Activated naive CD8-positive, alpha-beta T cell treated with anti-CD3 and anti-CD28 coated beads for 36 hours (primary cell): ENCODE measurements at regions not wholly inside any gene's neighbourhood (a gene's known extent, or its start where the extent isn't known, plus 50 kb on each side); places are given as distances from the start of the nearest gene placed in this dataset.
"Not testable (repeated sequence)": the region's sequence is repeated elsewhere in the genome, so short reads cannot be mapped to it uniquely, and the experiment has no call there.

Experiments used
- DNase-seq: peaks from one replicate; pipeline ENCODE4 v3.0.0; 2021
- H3K27ac Mint-ChIP-seq: one replicate; pipeline ENCODE4 v1.8.0; 2022; ENCODE audit warnings: mild to moderate bottlenecking, moderate library complexity, mixed read lengths
- H3K27me3 Mint-ChIP-seq: one replicate; pipeline ENCODE4 v1.8.0; 2022; ENCODE audit warnings: mild to moderate bottlenecking, mixed read lengths
- H3K36me3 Mint-ChIP-seq: one replicate; pipeline ENCODE4 v1.8.0; 2021; ENCODE audit warnings: mild to moderate bottlenecking, mixed read lengths
- H3K4me1 Mint-ChIP-seq: one replicate; pipeline ENCODE4 v1.8.0; 2021; ENCODE audit warnings: mixed read lengths
- H3K4me3 Mint-ChIP-seq: one replicate; pipeline ENCODE4 v1.8.0; 2022; ENCODE audit warnings: mild to moderate bottlenecking, moderate library complexity, mixed read lengths
- H3K9me3 Mint-ChIP-seq: one replicate; pipeline ENCODE4 v1.8.0; 2022; ENCODE audit warnings: mixed read lengths

DNA sequence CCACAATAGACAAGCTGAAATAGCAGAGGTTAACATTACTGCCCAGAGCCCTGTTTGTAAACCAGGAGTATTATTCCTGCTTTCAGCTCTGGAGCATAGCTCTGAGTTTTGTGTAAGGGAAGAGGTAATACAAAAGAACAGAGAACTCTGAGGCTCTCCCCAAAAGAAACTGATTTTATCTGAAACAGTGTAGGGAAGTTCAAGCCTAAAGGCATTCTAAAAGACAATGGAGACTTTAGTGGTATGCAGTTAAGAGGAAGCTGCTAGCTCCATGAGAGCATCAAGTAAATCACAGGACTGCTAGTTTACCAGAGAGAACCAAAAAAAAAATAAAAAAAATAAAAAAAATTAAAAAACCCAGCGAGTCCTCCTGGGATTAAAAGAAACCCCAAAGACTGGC, 146.6 kb upstream of the PCSK5 start:
- H3K9me3 Mint-ChIP-seq: peaks cover 3% of the 10 kb centered on the region

DNA sequence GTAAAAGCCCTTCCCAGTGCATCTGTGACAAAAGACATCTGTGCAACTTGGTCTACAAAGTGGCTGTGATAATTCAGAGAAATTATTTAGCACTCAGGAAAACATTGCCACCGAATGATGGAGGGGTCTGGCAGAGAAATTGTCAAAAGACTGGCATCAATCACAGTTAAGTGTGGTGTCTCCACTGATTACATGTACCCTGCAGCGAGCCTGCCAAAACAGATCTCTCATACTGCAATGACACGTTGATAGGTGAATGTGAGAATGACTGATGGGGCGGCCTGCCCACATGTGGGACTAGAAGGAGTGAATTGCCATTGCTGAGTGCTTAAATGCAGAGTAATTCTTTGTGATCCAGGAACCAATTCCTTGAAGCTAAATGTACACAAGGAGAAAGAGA, 136.4 kb upstream of the PCSK5 start:
- H3K4me3 Mint-ChIP-seq: no peak overlapping the region
- H3K27ac Mint-ChIP-seq: no peak overlapping the region

More for the DNA sequence above, 146.6 kb upstream of the PCSK5 start:
- peaks cover 24% of the 10 kb centered on the region for H3K27me3 Mint-ChIP-seq
- H3K36me3 Mint-ChIP-seq: no peaks in the 10 kb centered on the region
- H3K4me3 Mint-ChIP-seq: no peak overlapping the region
- H3K4me1 Mint-ChIP-seq: no peaks in the 10 kb centered on the region
- DNase-seq: no peak
- no peak overlapping the region for H3K27ac Mint-ChIP-seq

DNA sequence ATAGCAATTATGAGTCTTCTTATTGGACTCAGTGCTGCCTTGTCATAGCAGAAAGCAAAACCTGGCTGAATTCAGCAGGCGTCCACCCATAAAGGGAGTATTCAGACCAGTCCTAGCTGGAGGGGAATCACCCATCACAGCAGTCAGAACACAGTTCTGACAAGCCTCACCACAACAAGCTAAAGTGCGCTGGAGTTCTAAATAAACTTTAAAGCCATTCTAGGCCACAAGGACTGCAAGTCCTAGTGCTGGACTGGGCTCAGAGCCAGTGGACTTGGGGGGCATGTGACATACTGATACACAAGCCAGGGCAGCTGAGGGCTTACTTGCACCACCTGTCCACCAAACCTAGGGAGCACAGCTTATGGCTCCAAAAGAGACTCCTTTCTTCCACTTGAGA, 115.3 kb upstream of the PCSK5 start:
- Mint-ChIP-seq H3K27ac (no peak overlapping the region), H3K9me3 (peaks cover 4% of the 10 kb centered on the region), H3K27me3 (peaks cover 13% of the 10 kb centered on the region), H3K36me3 (no peaks in the 10 kb centered on the region), H3K4me3 (no peak overlapping the region), H3K4me1 (no peaks in the 10 kb centered on the region)
- no peak for DNase-seq

More for the DNA sequence above, 136.4 kb upstream of the PCSK5 start:
- H3K4me1 Mint-ChIP-seq: no peaks in the 10 kb centered on the region
- no peaks in the 10 kb centered on the region for H3K9me3 Mint-ChIP-seq
- no peaks in the 10 kb centered on the region for H3K36me3 Mint-ChIP-seq
- H3K27me3 Mint-ChIP-seq: no peaks in the 10 kb centered on the region
- no peak for DNase-seq

DNA sequence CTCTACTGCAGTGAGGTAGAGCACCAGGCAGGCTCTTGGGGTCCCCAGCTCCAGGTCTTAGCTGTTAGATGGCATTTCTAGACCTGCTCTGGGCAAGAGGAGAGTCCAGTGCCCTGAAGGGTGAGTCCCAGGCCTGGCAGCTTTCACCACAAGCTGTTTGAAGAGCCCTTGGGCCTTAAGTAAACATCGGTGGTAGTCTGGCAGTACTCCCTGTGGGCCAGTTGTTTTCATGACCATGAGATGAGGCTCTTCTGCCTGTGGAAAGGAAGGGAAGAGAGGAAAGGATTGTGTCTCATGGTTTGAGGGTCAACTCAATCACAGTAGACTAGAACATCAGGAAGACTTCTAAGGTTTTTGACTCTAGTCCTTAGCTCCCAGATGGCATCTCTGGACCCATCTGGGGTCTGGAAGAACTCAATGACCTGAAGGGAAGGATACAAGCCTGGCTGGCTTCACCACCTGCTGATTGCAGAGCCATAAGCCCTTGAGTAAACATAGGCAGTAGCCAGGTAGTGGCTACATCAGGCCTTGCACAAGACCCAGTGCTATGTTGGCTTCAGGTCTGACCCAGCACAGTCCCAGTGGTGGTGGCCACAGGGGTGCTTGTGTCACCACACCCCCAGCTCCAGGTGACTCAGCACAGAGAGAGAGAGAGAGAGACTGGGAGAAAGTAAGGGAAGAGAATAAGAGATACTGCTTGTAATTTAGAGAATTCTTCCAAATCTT, 114.3 kb upstream of the PCSK5 start:
- Mint-ChIP-seq H3K4me1 (no peaks in the 10 kb centered on the region), H3K27ac (no peak overlapping the region), H3K9me3 (peaks cover 1% of the 10 kb centered on the region), H3K4me3 (no peak overlapping the region), H3K27me3 (peaks cover 7% of the 10 kb centered on the region), H3K36me3 (no peaks in the 10 kb centered on the region)
- no peak for DNase-seq

DNA sequence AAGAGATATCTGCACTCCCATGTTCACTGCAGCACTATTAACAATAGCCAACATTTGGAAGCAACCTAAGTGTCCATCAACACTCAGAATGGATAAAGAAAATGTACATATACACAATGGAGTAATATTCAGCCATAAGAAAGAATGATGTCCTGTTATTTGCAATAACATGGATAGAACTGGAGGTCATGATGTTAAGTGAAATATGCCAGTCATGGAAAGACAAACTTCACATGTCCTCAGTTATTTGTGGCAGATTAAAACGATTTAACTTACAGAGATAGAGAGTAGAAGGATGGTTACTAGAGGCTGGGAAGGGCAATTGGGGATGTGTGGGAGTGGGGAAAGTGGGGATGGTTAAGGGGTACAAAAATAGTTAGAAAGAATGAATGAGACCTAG, 110.3 kb upstream of the PCSK5 start:
- H3K27ac Mint-ChIP-seq: no peak overlapping the region
- H3K36me3 Mint-ChIP-seq: no peaks in the 10 kb centered on the region
- peaks cover 4% of the 10 kb centered on the region for H3K27me3 Mint-ChIP-seq
- H3K9me3 Mint-ChIP-seq: peaks cover 4% of the 10 kb centered on the region
- H3K4me3 Mint-ChIP-seq: no peak overlapping the region
- no peak for DNase-seq
- no peaks in the 10 kb centered on the region for H3K4me1 Mint-ChIP-seq

DNA sequence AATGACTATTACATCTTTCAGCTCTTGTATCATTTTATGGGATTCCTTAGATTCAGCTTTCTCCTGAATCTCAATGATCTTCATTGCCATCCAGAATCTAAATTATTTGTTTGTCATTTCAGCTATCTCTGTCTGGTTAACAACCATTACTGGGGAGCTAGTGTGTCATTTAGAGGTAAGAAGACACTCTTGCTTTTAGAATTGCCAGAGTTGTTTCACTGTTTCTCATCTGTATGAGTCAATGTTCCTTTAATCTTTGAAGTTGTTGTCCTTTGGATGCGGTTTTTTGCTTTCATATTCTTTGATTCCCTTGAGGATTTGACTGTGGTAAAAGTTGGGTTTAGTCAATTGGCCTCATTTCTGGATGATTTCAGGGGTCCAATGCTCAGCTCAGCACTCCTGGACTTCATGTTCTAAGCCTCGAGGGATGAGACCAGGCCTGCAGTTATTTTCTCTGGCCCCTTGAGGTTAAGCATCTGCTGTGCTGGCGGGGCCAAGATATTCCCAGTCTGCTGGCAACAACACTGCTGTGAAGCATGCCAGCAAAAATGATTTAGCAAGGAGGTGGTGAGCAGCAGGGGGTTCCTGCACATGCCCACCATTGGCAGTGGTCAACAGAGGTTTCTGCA, 102.4 kb upstream of the PCSK5 start:
- no peak overlapping the region for H3K4me3 Mint-ChIP-seq
- H3K27ac Mint-ChIP-seq: no peak overlapping the region
- DNase-seq: no peak
- peaks cover 4% of the 10 kb centered on the region for H3K4me1 Mint-ChIP-seq
- no peaks in the 10 kb centered on the region for H3K27me3 Mint-ChIP-seq
- peaks cover 12% of the 10 kb centered on the region for H3K9me3 Mint-ChIP-seq
- H3K36me3 Mint-ChIP-seq: no peaks in the 10 kb centered on the region

DNA sequence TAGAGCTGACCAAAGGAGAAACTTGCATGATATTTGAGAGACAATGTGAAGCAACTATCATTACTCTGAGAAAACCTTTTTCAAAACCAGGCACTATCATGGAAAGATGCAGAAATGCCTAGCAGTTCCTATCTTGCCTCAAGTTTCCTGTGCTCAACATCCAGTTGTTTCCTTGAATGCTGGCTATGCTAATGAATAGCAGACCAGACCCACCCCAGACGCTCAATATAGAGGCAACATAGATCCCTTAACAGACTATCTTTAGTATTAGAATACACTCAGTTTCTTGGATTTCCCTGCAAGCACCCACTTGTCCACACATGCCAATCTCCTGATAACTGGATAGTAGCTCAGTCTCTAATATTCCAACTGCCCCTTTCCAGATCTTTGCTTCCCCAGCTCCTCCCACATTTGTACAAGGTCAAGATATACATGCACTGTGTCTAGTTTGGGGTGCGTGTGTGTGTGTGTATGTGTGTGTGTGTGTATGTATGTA, 93.3 kb upstream of the PCSK5 start:
- no peak overlapping the region for H3K4me3 Mint-ChIP-seq
- H3K9me3 Mint-ChIP-seq: no peaks in the 10 kb centered on the region
- no peaks in the 10 kb centered on the region for H3K4me1 Mint-ChIP-seq
- H3K27ac Mint-ChIP-seq: no peak overlapping the region
- DNase-seq: no peak
- peaks cover 13% of the 10 kb centered on the region for H3K27me3 Mint-ChIP-seq
- H3K36me3 Mint-ChIP-seq: no peaks in the 10 kb centered on the region

DNA sequence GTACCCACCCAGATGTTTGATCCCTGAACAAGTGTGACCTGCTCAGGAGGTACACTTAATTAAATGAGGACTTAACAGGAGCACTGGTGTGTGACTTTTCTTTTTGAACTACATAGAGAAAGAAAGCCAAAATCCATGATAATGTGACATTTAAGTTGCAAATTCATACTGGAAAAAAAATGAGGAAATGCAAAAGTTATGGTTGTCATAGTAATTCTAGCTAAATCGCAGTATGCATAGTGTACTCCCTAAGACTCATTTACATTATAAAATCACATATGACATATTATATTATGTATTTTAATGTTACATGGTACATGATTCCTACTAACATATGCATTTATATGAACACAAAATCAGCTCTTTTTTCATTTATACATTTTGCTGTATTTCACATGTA, 92.0 kb upstream of the PCSK5 start:
- Mint-ChIP-seq H3K27ac (no peak overlapping the region), H3K9me3 (no peaks in the 10 kb centered on the region), H3K4me3 (no peak overlapping the region), H3K36me3 (no peaks in the 10 kb centered on the region), H3K4me1 (no peaks in the 10 kb centered on the region), H3K27me3 (peaks cover 13% of the 10 kb centered on the region)
- DNase-seq: no peak

DNA sequence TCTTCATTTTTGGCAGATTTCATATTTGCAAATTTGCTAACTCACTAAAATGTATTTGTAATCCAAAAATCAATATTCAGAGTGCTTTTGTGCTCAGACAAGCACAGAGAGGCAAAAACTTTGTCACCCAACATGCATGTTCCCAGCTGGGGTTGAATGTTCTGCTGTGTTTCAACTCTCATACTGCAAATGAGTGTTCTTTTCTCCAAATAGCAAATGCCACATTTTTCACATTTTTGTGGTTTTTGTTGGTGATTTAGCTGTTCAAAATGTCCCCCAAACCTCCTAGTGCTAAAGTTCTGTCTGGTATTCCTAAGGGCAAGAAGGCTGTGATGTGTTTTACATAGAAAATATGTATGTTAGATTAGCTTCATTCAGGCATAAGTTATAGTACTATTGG, 87.3 kb upstream of the PCSK5 start:
- no peaks in the 10 kb centered on the region for H3K36me3 Mint-ChIP-seq
- no peaks in the 10 kb centered on the region for H3K4me1 Mint-ChIP-seq
- H3K27ac Mint-ChIP-seq: no peak overlapping the region
- H3K9me3 Mint-ChIP-seq: no peaks in the 10 kb centered on the region
- no peak overlapping the region for H3K4me3 Mint-ChIP-seq
- peaks cover 5% of the 10 kb centered on the region for H3K27me3 Mint-ChIP-seq
- DNase-seq: no peak

DNA sequence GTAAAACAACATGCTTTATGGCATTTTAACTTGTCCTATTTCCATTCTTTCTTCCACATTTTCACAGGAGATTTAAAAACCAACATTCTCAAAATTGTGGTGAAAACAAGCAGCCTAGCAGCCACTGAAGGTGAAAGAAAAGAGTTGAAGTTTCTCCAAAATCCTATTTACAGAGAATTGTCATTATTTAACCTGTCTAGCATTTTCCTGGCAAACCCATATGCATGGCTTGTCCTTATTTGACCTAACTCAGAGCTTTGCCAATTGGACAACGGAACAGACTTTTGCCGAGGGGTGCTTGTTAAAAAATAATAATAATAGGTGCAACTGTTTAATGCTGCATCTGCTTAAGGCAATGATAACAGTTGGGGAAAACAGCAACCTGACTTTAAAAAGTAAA, 80.4 kb upstream of the PCSK5 start:
- Mint-ChIP-seq H3K36me3 (no peaks in the 10 kb centered on the region), H3K27me3 (peaks cover 7% of the 10 kb centered on the region), H3K9me3 (peaks cover 15% of the 10 kb centered on the region), H3K4me3 (no peak overlapping the region), H3K4me1 (no peaks in the 10 kb centered on the region), H3K27ac (no peak overlapping the region)
- no peak for DNase-seq

DNA sequence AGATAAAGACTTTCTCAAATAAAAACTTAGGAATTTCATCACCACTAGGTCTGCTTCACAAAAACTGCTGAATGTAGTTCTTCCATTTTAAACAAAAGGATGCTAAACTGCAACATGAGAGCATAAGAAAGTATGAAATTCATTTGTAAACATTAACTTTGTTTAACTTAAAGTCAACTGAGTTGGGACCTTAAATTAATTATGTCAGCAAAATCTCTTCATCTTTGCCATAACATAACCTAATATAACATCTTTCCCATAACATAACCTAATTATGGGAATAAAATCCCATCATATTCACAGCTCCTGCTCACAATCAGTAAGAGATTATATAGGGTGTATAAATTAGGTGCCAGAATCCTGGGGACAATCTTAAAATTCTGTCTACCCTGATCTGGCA, 78.8 kb upstream of the PCSK5 start:
- no peak overlapping the region for H3K27ac Mint-ChIP-seq
- peaks cover 17% of the 10 kb centered on the region for H3K9me3 Mint-ChIP-seq
- H3K4me3 Mint-ChIP-seq: no peak overlapping the region
- H3K27me3 Mint-ChIP-seq: peaks cover 7% of the 10 kb centered on the region
- DNase-seq: no peak
- no peaks in the 10 kb centered on the region for H3K4me1 Mint-ChIP-seq
- no peaks in the 10 kb centered on the region for H3K36me3 Mint-ChIP-seq

DNA sequence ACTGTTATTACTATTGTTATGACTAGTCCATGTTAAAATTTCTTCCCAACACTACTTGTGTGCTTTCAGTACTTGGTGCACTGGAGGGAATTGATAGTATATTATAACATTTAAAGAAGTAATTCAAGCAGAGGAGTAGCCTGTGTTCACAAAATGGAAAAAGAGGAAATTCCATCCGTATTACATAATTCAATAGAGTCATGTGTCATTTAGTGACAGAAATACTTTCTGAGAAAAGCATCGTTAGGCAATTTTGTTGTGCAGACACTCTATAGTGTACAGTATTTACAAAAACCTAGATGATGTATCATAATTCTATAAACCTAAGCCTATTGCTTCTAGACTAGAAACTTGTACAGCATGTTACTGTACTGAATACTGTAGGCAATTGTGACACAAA, 78.3 kb upstream of the PCSK5 start:
- no peaks in the 10 kb centered on the region for H3K4me1 Mint-ChIP-seq
- no peak overlapping the region for H3K27ac Mint-ChIP-seq
- DNase-seq: no peak
- H3K27me3 Mint-ChIP-seq: peaks cover 7% of the 10 kb centered on the region
- peaks cover 17% of the 10 kb centered on the region for H3K9me3 Mint-ChIP-seq
- no peaks in the 10 kb centered on the region for H3K36me3 Mint-ChIP-seq
- H3K4me3 Mint-ChIP-seq: no peak overlapping the region

DNA sequence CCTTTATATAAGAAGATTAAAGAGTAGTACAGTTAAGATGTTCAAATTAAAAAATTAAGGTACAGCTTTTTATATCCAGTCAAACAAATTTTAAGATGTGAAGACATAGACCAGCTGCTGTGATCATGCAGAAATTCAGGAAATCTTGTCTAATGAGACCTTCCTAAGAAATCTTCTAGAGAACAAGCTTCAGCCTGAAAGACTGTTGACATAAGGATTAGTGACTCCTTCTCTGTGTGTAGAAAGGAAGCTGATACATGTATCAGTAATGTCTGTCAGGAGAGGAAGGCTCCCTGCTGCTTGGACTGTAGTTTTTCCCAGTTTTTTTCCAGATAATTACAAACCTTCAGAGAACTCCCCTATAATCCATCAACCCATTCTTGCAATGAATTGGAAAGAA, 75.8 kb upstream of the PCSK5 start:
- H3K9me3 Mint-ChIP-seq: peaks cover 16% of the 10 kb centered on the region
- no peak overlapping the region for H3K27ac Mint-ChIP-seq
- peaks cover 7% of the 10 kb centered on the region for H3K27me3 Mint-ChIP-seq
- no peak for DNase-seq
- H3K4me3 Mint-ChIP-seq: no peak overlapping the region
- H3K4me1 Mint-ChIP-seq: no peaks in the 10 kb centered on the region
- H3K36me3 Mint-ChIP-seq: no peaks in the 10 kb centered on the region

DNA sequence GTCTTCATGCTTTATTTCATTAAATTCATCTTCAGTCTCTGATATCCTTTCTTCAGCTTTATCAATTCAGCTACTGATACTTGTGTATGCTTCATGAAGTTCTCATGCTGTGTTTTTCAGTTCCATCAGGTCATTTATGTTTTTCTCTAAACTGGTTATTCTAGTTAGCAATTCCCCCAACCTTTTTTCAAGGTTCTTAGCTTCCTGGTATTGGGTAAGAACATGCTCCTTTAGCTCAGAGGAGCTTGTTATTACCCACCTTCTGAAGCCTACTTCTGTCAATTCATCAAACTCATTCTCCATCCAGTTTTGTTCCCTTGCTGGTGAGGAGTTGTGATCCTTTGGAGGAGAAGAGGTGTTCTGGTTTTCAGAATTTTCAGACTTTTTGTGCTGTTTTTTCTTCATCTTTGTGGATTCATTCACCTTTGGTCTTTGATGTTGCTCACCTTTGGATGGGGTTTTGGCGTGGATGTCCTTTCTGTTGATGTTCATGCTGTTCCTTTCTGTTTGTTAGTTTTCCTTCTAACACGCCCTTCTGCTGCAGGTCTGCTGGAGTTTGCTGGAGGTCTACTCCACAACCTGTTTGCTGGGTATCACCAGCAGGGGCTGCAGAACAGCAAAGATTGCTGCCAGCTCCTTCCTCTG, 69.9 kb upstream of the PCSK5 start:
- not testable (repeated sequence) for H3K36me3 Mint-ChIP-seq

DNA sequence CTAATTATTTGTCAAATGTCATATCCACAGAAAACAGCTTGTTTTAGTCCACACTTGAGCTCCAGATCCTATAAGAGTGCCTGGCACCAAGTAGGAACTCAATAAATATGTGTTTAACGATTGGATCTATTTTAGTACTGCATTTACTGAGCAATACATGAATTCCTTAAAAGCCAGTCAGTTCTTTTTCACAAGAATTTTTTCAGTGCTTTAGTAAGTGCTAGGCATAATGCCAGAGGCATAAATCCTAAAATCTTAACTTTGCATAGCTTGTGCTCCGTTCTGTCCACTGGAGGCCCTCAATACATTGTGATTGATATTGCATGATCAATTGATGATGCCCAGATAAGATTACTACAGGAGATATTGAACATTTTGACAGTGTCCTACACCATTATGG, 67.3 kb upstream of the PCSK5 start:
- Mint-ChIP-seq H3K27ac (no peak overlapping the region), H3K4me3 (no peak overlapping the region), H3K4me1 (no peaks in the 10 kb centered on the region)

More for the DNA sequence above, 69.9 kb upstream of the PCSK5 start:
- not testable (repeated sequence) for H3K9me3 Mint-ChIP-seq, H3K4me3 Mint-ChIP-seq, H3K4me1 Mint-ChIP-seq, DNase-seq, H3K27ac Mint-ChIP-seq, H3K27me3 Mint-ChIP-seq

More for the DNA sequence above, 67.3 kb upstream of the PCSK5 start:
- no peak for DNase-seq
- Mint-ChIP-seq H3K9me3 (no peaks in the 10 kb centered on the region), H3K36me3 (peaks cover 2% of the 10 kb centered on the region), H3K27me3 (peaks cover 6% of the 10 kb centered on the region)
